ENCODE measurements at regions not wholly inside any gene's neighbourhood (a gene's known extent, or its start where the extent isn't known, plus 50 kb on each side); places are given as distances from the start of the nearest gene placed in this dataset.

DNA sequence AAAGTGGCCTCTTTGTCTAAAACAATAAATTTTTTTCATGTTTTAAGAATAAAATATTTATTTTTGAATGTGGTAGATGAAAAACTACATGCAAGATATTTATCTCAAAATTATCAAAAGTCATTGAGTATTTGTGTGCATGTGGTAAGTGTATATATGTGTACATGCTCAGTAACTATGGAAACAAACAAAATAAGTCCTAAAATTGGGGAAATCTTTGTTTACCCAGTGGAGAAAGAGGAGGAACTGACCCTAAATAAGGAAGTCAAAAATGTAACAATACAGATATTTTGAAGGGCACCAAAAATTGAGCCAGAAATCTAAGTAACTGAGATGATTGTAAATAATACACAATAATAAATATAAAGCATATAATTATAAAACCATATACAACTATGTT lies 639.2 kb downstream of the MAFB start:
- TF ChIP-seq, protein P1, sequence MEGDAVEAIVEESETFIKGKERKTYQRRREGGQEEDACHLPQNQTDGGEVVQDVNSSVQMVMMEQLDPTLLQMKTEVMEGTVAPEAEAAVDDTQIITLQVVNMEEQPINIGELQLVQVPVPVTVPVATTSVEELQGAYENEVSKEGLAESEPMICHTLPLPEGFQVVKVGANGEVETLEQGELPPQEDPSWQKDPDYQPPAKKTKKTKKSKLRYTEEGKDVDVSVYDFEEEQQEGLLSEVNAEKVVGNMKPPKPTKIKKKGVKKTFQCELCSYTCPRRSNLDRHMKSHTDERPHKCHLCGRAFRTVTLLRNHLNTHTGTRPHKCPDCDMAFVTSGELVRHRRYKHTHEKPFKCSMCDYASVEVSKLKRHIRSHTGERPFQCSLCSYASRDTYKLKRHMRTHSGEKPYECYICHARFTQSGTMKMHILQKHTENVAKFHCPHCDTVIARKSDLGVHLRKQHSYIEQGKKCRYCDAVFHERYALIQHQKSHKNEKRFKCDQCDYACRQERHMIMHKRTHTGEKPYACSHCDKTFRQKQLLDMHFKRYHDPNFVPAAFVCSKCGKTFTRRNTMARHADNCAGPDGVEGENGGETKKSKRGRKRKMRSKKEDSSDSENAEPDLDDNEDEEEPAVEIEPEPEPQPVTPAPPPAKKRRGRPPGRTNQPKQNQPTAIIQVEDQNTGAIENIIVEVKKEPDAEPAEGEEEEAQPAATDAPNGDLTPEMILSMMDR (IDR thresholded peaks at IDR 0.05; ENCODE audit: low read length), result no peak
- no peak for TF ChIP-seq EZH2 (IDR thresholded peaks at IDR 0.05; ENCODE audit: borderline replicate concordance, low read length)
